Choroid plexus epithelial cell (primary cell): ENCODE measurements at regions not wholly inside any gene's neighbourhood (a gene's known extent, or its start where the extent isn't known, plus 50 kb on each side); places are given as distances from the start of the nearest gene placed in this dataset.

Experiments used
- DNase-seq: peaks from one replicate; pipeline ENCODE4 v3.0.0-alpha.2; 2010; ENCODE audit warnings: low read depth
- H3K4me3 ChIP-seq: 2 replicates; pipeline ENCODE4 v1.5.1; 2011; ENCODE audit warnings: low read depth, mild to moderate bottlenecking, control low read depth, low read length, moderate library complexity
- TF ChIP-seq, protein P1 (sequence below): conservative IDR thresholded peaks from 2 replicates; pipeline ENCODE4 v1.5.1; 2011; ENCODE audit warnings: low read depth, mild to moderate bottlenecking, control low read depth, inconsistent platforms, low read length, moderate library complexity

DNA sequence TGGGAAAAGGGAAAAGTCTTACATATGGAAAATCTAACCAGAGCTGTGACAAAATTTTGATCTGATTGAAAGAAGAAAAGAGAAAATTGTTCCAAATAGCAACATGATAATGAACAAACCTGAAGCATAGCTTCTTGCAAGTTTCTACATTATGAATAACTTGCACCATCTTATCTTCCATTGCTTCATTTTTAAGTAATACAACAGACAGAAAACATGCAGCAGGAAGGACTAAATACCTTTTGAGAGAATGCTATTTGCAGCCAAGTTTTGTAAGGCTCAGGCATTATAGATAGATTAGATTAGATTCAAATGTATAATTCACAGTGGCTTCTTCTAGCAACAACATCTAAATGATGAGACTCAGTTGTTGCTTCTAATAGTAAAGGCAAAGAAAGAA, 441.4 kb downstream of the AEBP2 start:
- H3K4me3 ChIP-seq: no peak overlapping the region
- DNase-seq: peak; percentile 29
- TF ChIP-seq, protein P1, sequence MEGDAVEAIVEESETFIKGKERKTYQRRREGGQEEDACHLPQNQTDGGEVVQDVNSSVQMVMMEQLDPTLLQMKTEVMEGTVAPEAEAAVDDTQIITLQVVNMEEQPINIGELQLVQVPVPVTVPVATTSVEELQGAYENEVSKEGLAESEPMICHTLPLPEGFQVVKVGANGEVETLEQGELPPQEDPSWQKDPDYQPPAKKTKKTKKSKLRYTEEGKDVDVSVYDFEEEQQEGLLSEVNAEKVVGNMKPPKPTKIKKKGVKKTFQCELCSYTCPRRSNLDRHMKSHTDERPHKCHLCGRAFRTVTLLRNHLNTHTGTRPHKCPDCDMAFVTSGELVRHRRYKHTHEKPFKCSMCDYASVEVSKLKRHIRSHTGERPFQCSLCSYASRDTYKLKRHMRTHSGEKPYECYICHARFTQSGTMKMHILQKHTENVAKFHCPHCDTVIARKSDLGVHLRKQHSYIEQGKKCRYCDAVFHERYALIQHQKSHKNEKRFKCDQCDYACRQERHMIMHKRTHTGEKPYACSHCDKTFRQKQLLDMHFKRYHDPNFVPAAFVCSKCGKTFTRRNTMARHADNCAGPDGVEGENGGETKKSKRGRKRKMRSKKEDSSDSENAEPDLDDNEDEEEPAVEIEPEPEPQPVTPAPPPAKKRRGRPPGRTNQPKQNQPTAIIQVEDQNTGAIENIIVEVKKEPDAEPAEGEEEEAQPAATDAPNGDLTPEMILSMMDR: no peak

DNA sequence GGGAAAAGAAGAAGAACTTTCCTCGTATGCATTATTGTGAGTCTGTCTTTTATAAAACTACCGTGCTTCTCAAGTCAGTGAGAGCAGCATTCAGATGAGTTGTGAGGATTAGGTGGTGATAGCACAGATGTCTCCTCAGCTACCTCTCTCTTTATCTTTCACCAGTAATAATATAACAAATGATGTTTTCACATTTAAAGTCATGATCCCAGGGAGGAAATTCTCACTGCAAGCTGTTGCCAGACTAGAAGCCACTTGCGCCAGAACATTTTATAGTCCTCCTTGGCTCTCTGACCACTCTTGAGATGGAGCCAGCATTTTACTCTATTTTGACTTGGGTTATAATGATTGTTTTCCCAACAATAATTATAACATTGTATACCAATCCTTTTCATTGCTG, 443.1 kb downstream of the AEBP2 start:
- no peak for DNase-seq
- TF ChIP-seq, protein P1: no peak
- no peak overlapping the region for H3K4me3 ChIP-seq

DNA sequence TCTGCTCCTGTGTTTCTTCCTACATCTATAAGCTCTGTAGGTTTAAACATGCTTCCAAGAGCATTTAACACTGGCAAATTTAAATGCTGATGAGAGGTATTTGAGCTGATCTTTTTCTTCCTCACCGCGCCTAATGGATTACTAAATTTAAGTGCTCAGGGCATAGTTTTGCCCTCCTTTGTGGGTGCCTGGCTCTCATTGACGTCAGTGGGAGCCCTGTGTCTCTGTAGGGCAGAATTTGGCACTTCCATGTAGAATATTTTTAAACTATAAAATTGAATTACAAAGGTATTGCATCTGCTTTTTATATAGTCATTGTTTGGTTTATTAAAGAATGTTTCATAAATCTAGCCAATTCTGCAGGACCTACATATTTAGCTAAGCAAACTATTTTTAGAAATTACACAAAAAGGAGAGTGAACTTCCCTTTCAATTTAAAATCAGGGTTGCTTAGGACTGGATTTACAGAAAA, 444.8 kb downstream of the AEBP2 start:
- no peak overlapping the region for H3K4me3 ChIP-seq
- DNase-seq: no peak
- TF ChIP-seq, protein P1: no peak

DNA sequence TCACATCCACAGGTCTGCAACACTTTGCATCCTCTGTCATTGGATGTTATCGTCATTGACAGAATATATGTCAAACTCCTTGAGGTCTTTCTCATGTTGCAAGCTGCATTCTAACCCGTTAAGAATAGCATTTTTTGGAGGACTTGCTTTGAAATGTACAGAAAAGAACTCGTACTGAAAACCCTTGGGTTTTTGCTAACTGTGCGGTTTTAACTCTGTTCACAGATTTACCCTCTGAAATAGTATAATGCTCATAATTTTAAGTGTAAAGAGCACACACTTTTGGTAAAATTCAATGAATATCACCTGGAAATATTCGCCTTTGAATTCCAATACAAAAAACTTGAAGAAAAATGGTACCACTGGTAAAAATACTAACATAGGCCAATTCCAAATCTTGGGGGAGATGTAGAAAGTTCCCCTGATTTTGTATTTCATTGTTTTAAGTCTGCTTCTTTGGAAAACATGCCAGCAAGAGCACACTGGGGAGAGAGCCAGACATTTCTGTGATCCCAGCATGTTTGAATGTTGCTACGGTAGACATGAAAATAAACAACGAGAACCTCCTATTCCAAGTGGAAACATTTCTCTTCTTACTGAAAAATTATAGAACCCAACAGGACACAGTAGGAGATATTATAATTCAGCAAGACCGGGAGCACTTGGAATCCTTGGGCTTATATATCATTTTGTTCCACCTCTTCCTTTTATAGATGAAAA, 446.0 kb downstream of the AEBP2 start:
- TF ChIP-seq, protein P1: no peak
- no peak overlapping the region for H3K4me3 ChIP-seq
- DNase-seq: peak; percentile 65

DNA sequence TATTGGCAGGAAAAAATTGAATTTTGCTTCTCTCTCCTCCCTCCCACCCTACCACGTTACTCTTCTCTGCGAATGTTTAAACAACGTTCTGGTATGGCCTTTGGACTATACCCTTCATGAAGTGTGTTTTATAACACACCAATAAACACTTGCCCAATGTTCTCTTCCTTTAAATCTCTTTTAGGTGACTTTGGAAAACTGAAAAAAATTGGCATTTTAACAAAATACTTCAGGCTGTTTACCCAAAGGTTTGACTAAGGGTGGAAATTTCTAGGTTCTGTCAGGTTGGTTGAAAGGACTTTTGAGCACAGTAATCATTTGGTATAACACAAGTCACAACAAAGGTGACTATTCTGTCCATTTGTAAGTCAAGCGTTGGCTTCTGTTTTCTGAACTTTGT, 446.8 kb downstream of the AEBP2 start:
- no peak overlapping the region for H3K4me3 ChIP-seq
- TF ChIP-seq, protein P1: no peak
- no peak for DNase-seq

DNA sequence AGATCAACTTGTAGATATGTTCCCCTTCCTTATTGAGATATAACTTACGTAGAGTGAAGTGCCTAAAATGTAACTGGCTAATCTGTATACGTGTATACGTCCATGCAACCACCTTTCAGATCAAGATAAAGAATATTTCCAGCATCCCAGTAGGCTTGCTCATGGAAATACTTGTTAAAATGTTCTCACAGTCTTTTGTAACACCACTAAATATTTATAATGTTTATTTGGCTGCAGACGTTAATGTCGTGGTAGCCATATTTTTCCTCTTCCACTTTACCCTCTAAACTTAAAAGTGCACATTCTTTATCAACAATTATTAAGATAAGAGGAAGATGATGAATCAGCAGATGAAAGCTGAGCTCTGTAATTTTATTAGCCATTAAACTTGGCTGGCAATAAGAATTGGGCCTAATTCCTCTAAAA, 447.4 kb downstream of the AEBP2 start:
- peak; percentile 15 for DNase-seq
- TF ChIP-seq, protein P1: no peak
- no peak overlapping the region for H3K4me3 ChIP-seq

DNA sequence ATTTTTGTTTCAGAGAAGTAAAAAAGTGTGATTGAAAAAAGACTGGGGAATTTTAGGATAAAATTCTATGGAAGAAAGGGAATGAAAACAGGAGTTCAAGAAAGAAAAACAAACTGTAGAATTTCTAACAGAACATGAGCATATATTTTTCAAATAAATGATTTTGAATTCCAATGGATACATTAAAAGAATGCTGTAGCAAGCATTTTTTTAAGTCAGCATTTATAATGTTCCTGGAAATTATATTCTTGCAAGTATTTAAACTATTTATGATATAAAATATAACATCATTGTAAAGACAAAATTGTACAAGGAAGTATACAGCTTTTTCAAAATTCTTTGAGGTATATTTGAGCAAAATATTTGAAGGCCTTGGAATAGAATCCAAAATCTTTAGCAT, 450.7 kb downstream of the AEBP2 start:
- no peak for DNase-seq
- TF ChIP-seq, protein P1: no peak
- no peak overlapping the region for H3K4me3 ChIP-seq
